ENCODE measurements at regions not wholly inside any gene's neighbourhood (a gene's known extent, or its start where the extent isn't known, plus 50 kb on each side); places are given as distances from the start of the nearest gene placed in this dataset.

GRCh38 chr1:90143591-90143990 is 148.7 kb downstream of the ZNF326 start:
- Histone ChIP-seq H3K4me2 (ENCODE audit: low read length) (no peak overlapping the region), H3K27ac (ENCODE audit: low read depth, low read length, poor library complexity, severe bottlenecking) (no peak overlapping the region), H3K9me3 (ENCODE audit: low read length) (no peaks in the 10 kb centered on the region), H3K9ac (ENCODE audit: low read length) (no peak overlapping the region), H3K27me3 (ENCODE audit: insufficient read depth, low read length) (no peaks in the 10 kb centered on the region), H3K4me3 (ENCODE audit: low read depth, low read length, poor library complexity, severe bottlenecking) (no peak overlapping the region), H3K4me1 (ENCODE audit: insufficient read depth, low read length, severe bottlenecking) (no peaks in the 10 kb centered on the region), H3K36me3 (ENCODE audit: insufficient read depth, low read length) (no peaks in the 10 kb centered on the region), H3K9me2 (ENCODE audit: low read depth, low read length) (no peaks in the 10 kb centered on the region), H4K20me1 (ENCODE audit: insufficient read depth, low read length) (no peaks in the 10 kb centered on the region), H3K79me2 (ENCODE audit: insufficient read depth, low read length) (no peaks in the 10 kb centered on the region), H2AFZ (ENCODE audit: low read length) (no peak overlapping the region), H3F3A (ENCODE audit: insufficient read depth, low read length) (no peaks in the 10 kb centered on the region)
- no peak for TF ChIP-seq EZH2 (IDR thresholded peaks at IDR 0.05; ENCODE audit: borderline replicate concordance, low read length)
- TF ChIP-seq, protein P1, sequence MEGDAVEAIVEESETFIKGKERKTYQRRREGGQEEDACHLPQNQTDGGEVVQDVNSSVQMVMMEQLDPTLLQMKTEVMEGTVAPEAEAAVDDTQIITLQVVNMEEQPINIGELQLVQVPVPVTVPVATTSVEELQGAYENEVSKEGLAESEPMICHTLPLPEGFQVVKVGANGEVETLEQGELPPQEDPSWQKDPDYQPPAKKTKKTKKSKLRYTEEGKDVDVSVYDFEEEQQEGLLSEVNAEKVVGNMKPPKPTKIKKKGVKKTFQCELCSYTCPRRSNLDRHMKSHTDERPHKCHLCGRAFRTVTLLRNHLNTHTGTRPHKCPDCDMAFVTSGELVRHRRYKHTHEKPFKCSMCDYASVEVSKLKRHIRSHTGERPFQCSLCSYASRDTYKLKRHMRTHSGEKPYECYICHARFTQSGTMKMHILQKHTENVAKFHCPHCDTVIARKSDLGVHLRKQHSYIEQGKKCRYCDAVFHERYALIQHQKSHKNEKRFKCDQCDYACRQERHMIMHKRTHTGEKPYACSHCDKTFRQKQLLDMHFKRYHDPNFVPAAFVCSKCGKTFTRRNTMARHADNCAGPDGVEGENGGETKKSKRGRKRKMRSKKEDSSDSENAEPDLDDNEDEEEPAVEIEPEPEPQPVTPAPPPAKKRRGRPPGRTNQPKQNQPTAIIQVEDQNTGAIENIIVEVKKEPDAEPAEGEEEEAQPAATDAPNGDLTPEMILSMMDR (IDR thresholded peaks at IDR 0.05; ENCODE audit: low read length) = no peak

- no peak for TF ChIP-seq EZH2 (IDR thresholded peaks at IDR 0.05; ENCODE audit: borderline replicate concordance, low read length)
- TF ChIP-seq, protein P1 (IDR thresholded peaks at IDR 0.05; ENCODE audit: low read length) = no peak
- H4K20me1 ChIP-seq (ENCODE audit: insufficient read depth, low read length) = no peaks in the 10 kb centered on the region
- H3K27me3 ChIP-seq (ENCODE audit: insufficient read depth, low read length) = no peaks in the 10 kb centered on the region
- H3K9ac ChIP-seq (ENCODE audit: low read length) = no peak overlapping the region
- H2AFZ ChIP-seq (ENCODE audit: low read length) = no peak overlapping the region
- no peaks in the 10 kb centered on the region for H3K9me2 ChIP-seq (ENCODE audit: low read depth, low read length)
- no peaks in the 10 kb centered on the region for H3K9me3 ChIP-seq (ENCODE audit: low read length)
- no peaks in the 10 kb centered on the region for H3F3A ChIP-seq (ENCODE audit: insufficient read depth, low read length)
- no peaks in the 10 kb centered on the region for H3K79me2 ChIP-seq (ENCODE audit: insufficient read depth, low read length)
- no peaks in the 10 kb centered on the region for H3K36me3 ChIP-seq (ENCODE audit: insufficient read depth, low read length)
- no peak overlapping the region for H3K4me3 ChIP-seq (ENCODE audit: low read depth, low read length, poor library complexity, severe bottlenecking)
- H3K27ac ChIP-seq (ENCODE audit: low read depth, low read length, poor library complexity, severe bottlenecking) = no peak overlapping the region
- H3K4me1 ChIP-seq (ENCODE audit: insufficient read depth, low read length, severe bottlenecking) = no peaks in the 10 kb centered on the region
- no peak overlapping the region for H3K4me2 ChIP-seq (ENCODE audit: low read length)
These were observed 147.8 kb downstream of the ZNF326 start for GRCh38 chr1:90142697-90143096.

DNA sequence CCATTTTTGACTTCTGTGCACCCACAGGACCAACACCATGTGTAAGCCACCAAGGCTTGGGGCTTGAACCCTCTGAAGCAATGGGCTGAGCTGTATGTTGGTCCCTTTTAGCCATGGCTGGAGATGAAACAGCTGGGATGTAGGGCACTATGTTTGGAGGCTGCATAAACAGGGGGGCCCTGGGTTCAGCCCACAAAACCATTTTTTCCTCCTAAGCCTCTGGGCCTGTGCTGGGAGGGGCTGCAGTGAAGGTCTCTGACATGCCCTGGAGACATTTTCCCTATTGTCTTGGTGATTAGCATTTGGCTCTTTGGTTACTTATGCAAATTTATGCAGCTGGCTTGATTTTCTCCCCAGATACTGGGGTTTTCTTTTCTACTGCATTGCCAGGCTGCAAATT is 144.9 kb downstream of the ZNF326 start:
- Histone ChIP-seq H2AFZ (ENCODE audit: low read length) (no peak overlapping the region), H3K27me3 (ENCODE audit: insufficient read depth, low read length) (no peaks in the 10 kb centered on the region), H3F3A (ENCODE audit: insufficient read depth, low read length) (no peaks in the 10 kb centered on the region), H3K27ac (ENCODE audit: low read depth, low read length, poor library complexity, severe bottlenecking) (no peak overlapping the region), H3K4me3 (ENCODE audit: low read depth, low read length, poor library complexity, severe bottlenecking) (no peak overlapping the region), H3K79me2 (ENCODE audit: insufficient read depth, low read length) (no peaks in the 10 kb centered on the region), H3K9me2 (ENCODE audit: low read depth, low read length) (no peaks in the 10 kb centered on the region), H3K4me2 (ENCODE audit: low read length) (no peak overlapping the region), H4K20me1 (ENCODE audit: insufficient read depth, low read length) (no peaks in the 10 kb centered on the region), H3K9ac (ENCODE audit: low read length) (no peak overlapping the region), H3K36me3 (ENCODE audit: insufficient read depth, low read length) (no peaks in the 10 kb centered on the region), H3K4me1 (ENCODE audit: insufficient read depth, low read length, severe bottlenecking) (no peaks in the 10 kb centered on the region), H3K9me3 (ENCODE audit: low read length) (0 out of 2 replicates have a peak, but pooled peaks cover 3% of the 10 kb centered on the region)
- TF ChIP-seq EZH2 (IDR thresholded peaks at IDR 0.05; ENCODE audit: borderline replicate concordance, low read length) = no peak
- TF ChIP-seq, protein P1 (IDR thresholded peaks at IDR 0.05; ENCODE audit: low read length) = no peak
